GM12872 (cell line): ENCODE measurements at regions not wholly inside any gene's neighbourhood (a gene's known extent, or its start where the extent isn't known, plus 50 kb on each side); places are given as distances from the start of the nearest gene placed in this dataset.

Experiments
- CTCF ChIP-seq: IDR thresholded peaks from 3 replicates; pipeline ENCODE4 v1.5.1; 2011; ENCODE audit warnings: low read depth, mild to moderate bottlenecking, low read length, moderate library complexity; ENCODE audit not compliant: insufficient read depth

- TF ChIP-seq CTCF: no peak
Observed at GRCh38 chr12:91567100-91567485, 384.5 kb upstream of the DCN start.

- no peak for TF ChIP-seq CTCF
Observed at GRCh38 chr12:91566328-91567099, 383.9 kb upstream of the DCN start.

- no peak for TF ChIP-seq CTCF
Observed at GRCh38 chr12:91565846-91566245, 383.2 kb upstream of the DCN start.

GRCh38 chr12:91565246-91565645 is 382.6 kb upstream of the DCN start:
- no peak for TF ChIP-seq CTCF

- TF ChIP-seq CTCF: no peak
Observed at GRCh38 chr12:91563011-91563765, 380.6 kb upstream of the DCN start.

GRCh38 chr12:91562476-91562875 is 379.9 kb upstream of the DCN start:
- no peak for TF ChIP-seq CTCF

GRCh38 chr12:91561958-91562325 is 379.3 kb upstream of the DCN start:
- TF ChIP-seq CTCF: no peak
